Spleen (tissue), 7 donors: ENCODE measurements at regions not wholly inside any gene's neighbourhood (a gene's known extent, or its start where the extent isn't known, plus 50 kb on each side); places are given as distances from the start of the nearest gene placed in this dataset.

Source experiments
- POLR2A ChIP-seq, 3 donors: fragments of 450-650 bp; IDR thresholded peaks; one replicate each; pipeline ENCODE4 v1.5.1; 2017; ENCODE audit warnings: antibody characterized with exemption in 3 of 3, mild to moderate bottlenecking in 1 of 3
- POLR2AphosphoS5 ChIP-seq, 3 donors: sonication (generic); formaldehyde crosslinking; IDR thresholded peaks; one replicate each; pipeline ENCODE4 v1.5.1; 2017; ENCODE audit warnings: antibody characterized with exemption in 3 of 3
- TF ChIP-seq, protein P1 (sequence below), 11 experiments: fragments of 200-600 bp in 7 of 11; fragments of 450-650 bp in 4 of 11; sonication (generic) in 4 of 11; IDR thresholded peaks in 8 of 11; conservative IDR thresholded peaks in 3 of 11; 1 replicate in 7 of 11; 2 replicates in 4 of 11; pipeline versions ENCODE4 v1.4.0 to v1.8.0; 2016 to 2021; ENCODE audit warnings: antibody characterized with exemption in 11 of 11, inconsistent platforms in 4 of 11, mild to moderate bottlenecking in 1 of 11
- donor health status: DM: no; HTN: no; CAD: no; lungs with moderate emphysema.
- donor health status: DM: no; HTN: no; CAD: no.
- donor health status: DM: no; HTN: no; CAD: no.

DNA sequence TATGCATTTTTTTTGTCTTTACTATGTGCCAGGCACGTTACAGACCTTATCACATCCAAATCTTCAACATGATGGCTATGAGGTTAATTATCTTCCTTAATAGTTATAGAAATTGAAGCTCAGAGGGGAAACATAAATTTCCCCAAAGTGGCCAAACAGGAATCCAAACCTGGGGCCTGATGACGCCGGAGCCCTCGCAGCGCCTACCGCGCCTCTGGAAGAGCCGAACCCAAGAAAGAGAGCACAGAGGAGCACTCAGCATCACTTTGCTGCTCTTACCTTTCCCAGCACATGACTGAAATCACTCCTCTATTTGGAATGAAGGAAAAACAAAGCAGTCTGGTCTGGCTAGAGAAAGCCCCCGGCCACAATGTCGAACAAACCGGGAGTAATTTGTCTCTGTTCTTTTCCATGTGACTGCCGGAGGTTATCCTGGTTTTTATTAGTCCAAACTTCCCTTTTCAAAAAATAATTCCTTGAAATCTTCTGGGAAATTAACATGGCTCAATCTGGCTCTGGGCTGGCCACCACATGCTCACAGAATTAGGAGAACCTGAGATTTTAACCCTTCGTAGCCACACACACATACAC, 195.5 kb downstream of the ADSS2 start:
- TF ChIP-seq, protein P1, sequence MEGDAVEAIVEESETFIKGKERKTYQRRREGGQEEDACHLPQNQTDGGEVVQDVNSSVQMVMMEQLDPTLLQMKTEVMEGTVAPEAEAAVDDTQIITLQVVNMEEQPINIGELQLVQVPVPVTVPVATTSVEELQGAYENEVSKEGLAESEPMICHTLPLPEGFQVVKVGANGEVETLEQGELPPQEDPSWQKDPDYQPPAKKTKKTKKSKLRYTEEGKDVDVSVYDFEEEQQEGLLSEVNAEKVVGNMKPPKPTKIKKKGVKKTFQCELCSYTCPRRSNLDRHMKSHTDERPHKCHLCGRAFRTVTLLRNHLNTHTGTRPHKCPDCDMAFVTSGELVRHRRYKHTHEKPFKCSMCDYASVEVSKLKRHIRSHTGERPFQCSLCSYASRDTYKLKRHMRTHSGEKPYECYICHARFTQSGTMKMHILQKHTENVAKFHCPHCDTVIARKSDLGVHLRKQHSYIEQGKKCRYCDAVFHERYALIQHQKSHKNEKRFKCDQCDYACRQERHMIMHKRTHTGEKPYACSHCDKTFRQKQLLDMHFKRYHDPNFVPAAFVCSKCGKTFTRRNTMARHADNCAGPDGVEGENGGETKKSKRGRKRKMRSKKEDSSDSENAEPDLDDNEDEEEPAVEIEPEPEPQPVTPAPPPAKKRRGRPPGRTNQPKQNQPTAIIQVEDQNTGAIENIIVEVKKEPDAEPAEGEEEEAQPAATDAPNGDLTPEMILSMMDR (IDR thresholded peaks at IDR 0.05 in 8 of 11, conservative IDR thresholded peaks at IDR 0.05 in 3 of 11), result no peak
- TF ChIP-seq POLR2A (IDR thresholded peaks at IDR 0.05) (no peak), POLR2AphosphoS5 (IDR thresholded peaks at IDR 0.05) (no peak)
